ENCODE measurements at regions not wholly inside any gene's neighbourhood (a gene's known extent, or its start where the extent isn't known, plus 50 kb on each side); places are given as distances from the start of the nearest gene placed in this dataset.

- TF ChIP-seq CTCF (IDR thresholded peaks at IDR 0.05) (no peak), POLR2AphosphoS5 (IDR thresholded peaks at IDR 0.05; ENCODE audit: low read depth, low read length) (no peak), REST (IDR thresholded peaks at IDR 0.05; ENCODE audit: insufficient read depth in 1 of 2, low read depth in 2 of 2, low read length in 1 of 2) (no peak), SIN3A (IDR thresholded peaks at IDR 0.05; ENCODE audit: borderline replicate concordance, insufficient read depth, low read depth, low read length) (no peak)
These were observed 77.1 kb upstream of the OR9Q1 start for GRCh38 chr11:57946628-57947027.

All from Panc1 (cell line).